ENCODE measurements at regions not wholly inside any gene's neighbourhood (a gene's known extent, or its start where the extent isn't known, plus 50 kb on each side); places are given as distances from the start of the nearest gene placed in this dataset.

DNA sequence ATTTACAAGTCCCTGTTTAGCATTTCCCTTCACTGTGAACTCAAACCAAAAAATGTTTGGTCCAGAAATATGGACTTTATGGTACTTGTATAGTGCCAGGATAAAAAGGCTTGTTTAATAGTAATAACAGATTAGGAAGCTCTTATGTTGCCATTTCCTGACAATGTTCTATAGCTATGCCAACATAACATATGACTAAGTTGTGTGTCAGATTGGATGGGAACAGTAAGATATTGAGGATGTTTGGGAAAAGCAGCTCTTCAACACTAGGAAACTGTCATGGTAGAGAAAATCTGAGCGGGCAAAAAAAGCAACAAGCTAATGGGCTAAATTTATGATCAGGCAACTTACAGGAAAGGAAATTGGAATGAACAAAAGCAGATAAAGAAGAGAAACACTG, 287.1 kb upstream of the ADGRL4 start:
- TF ChIP-seq, protein P1, sequence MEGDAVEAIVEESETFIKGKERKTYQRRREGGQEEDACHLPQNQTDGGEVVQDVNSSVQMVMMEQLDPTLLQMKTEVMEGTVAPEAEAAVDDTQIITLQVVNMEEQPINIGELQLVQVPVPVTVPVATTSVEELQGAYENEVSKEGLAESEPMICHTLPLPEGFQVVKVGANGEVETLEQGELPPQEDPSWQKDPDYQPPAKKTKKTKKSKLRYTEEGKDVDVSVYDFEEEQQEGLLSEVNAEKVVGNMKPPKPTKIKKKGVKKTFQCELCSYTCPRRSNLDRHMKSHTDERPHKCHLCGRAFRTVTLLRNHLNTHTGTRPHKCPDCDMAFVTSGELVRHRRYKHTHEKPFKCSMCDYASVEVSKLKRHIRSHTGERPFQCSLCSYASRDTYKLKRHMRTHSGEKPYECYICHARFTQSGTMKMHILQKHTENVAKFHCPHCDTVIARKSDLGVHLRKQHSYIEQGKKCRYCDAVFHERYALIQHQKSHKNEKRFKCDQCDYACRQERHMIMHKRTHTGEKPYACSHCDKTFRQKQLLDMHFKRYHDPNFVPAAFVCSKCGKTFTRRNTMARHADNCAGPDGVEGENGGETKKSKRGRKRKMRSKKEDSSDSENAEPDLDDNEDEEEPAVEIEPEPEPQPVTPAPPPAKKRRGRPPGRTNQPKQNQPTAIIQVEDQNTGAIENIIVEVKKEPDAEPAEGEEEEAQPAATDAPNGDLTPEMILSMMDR (IDR thresholded peaks at IDR 0.05) = no peak
- no peak for TF ChIP-seq POLR2A (IDR thresholded peaks at IDR 0.05)
